Neural cell (in vitro differentiated cells): ENCODE measurements at regions not wholly inside any gene's neighbourhood (a gene's known extent, or its start where the extent isn't known, plus 50 kb on each side); places are given as distances from the start of the nearest gene placed in this dataset.

ENCODE experiments used
- H2AFZ ChIP-seq: fragments of 200-600, 300-800 bp; sonication (generic), shearing (Covaris generic); 2 replicates; pipeline ENCODE4 v1.6.0; 2014; ENCODE audit warnings: low read depth, mild to moderate bottlenecking, antibody characterized with exemption, low read length, moderate library complexity
- H3F3A ChIP-seq: fragments of 200-600 bp; shearing (Covaris generic); 2 replicates; pipeline ENCODE4 v1.6.1; 2016; ENCODE audit warnings: mild to moderate bottlenecking, moderate library complexity, mixed read lengths, antibody characterized with exemption, low read length; ENCODE audit not compliant: insufficient read depth, poor library complexity, severe bottlenecking
- H3K27ac ChIP-seq: fragments of 200-600, 300-800 bp; sonication (generic), shearing (Covaris generic); 2 replicates; pipeline ENCODE4 v1.5.1; 2014; ENCODE audit warnings: mild to moderate bottlenecking, low read length, moderate library complexity
- H3K27me3 ChIP-seq: fragments of 300-800, 200-600 bp; sonication (generic), shearing (Covaris generic); 2 replicates; pipeline ENCODE4 v1.6.0; 2014; ENCODE audit warnings: mild to moderate bottlenecking, low read depth, low read length, moderate library complexity; ENCODE audit not compliant: insufficient read depth
- H3K36me3 ChIP-seq: fragments of 300-800, 200-600 bp; sonication (generic), shearing (Covaris generic); 2 replicates; pipeline ENCODE4 v1.5.1; 2014; ENCODE audit warnings: mild to moderate bottlenecking, antibody characterized with exemption, low read length, moderate library complexity; ENCODE audit not compliant: insufficient read depth
- H3K4me2 ChIP-seq: fragments of 300-800, 200-600 bp; sonication (generic), shearing (Covaris generic); 2 replicates; pipeline ENCODE4 v1.6.0; 2014; ENCODE audit warnings: mild to moderate bottlenecking, low read length
- H3K4me3 ChIP-seq: fragments of 300-800, 200-600 bp; sonication (generic), shearing (Covaris generic); 2 replicates; pipeline ENCODE4 v1.5.1; 2014; ENCODE audit warnings: mild to moderate bottlenecking, low read length, moderate library complexity
- H3K79me2 ChIP-seq: fragments of 200-600 bp; shearing (Covaris generic); replicated peaks from 2 replicates; pipeline ENCODE4 v1.6.0; 2014; ENCODE audit warnings: mild to moderate bottlenecking, low read length, moderate library complexity; ENCODE audit not compliant: insufficient read depth
- H3K9ac ChIP-seq: fragments of 300-800, 200-600 bp; sonication (generic), shearing (Covaris generic); 2 replicates; pipeline ENCODE4 v1.6.1; 2016; ENCODE audit warnings: mild to moderate bottlenecking, low read length, mixed read lengths
- H3K9me2 ChIP-seq: fragments of 200-600 bp; shearing (Covaris generic); 2 replicates; pipeline ENCODE4 v1.6.1; 2016; ENCODE audit warnings: mild to moderate bottlenecking, low read length, mixed read lengths; ENCODE audit not compliant: insufficient read depth
- H3K9me3 ChIP-seq: fragments of 200-600, 300-800 bp; sonication (generic), shearing (Covaris generic); 2 replicates; pipeline ENCODE4 v1.6.1; 2016; ENCODE audit warnings: mild to moderate bottlenecking, mixed run types, low read length, moderate library complexity, mixed read lengths
- H4K20me1 ChIP-seq: fragments of 200-600 bp; shearing (Covaris generic); 2 replicates; pipeline ENCODE4 v1.6.1; 2016; ENCODE audit warnings: mild to moderate bottlenecking, mixed run types; ENCODE audit not compliant: insufficient read depth
- EP300 ChIP-seq: fragments of 450-650 bp; conservative IDR thresholded peaks from 2 replicates; pipeline ENCODE4 v1.6.1; 2014; ENCODE audit warnings: antibody characterized with exemption, mild to moderate bottlenecking, moderate library complexity; ENCODE audit not compliant: poor library complexity, severe bottlenecking
- EZH2 ChIP-seq: fragments of 200-600, 300-800 bp; shearing (Covaris generic), sonication (generic); IDR thresholded peaks from 2 replicates; pipeline ENCODE4 v1.6.1; 2014; ENCODE audit warnings: antibody characterized with exemption, low read length, borderline replicate concordance, mild to moderate bottlenecking; ENCODE audit not compliant: insufficient read depth, poor library complexity, severe bottlenecking
- MXI1 ChIP-seq: fragments of 450-650 bp; conservative IDR thresholded peaks from 2 replicates; pipeline ENCODE4 v1.6.1; 2014; ENCODE audit warnings: antibody characterized with exemption, mild to moderate bottlenecking; ENCODE audit not compliant: poor library complexity, severe bottlenecking
- POLR2AphosphoS5 ChIP-seq: IDR thresholded peaks from 2 replicates; pipeline ENCODE4 v1.6.1; 2012
- RAD21 ChIP-seq: fragments of 450-650 bp; conservative IDR thresholded peaks from 2 replicates; pipeline ENCODE4 v1.6.1; 2014; ENCODE audit warnings: antibody characterized with exemption, mild to moderate bottlenecking, moderate library complexity
- SMC3 ChIP-seq: fragments of 450-650 bp; conservative IDR thresholded peaks from 2 replicates; pipeline ENCODE4 v1.6.1; 2014; ENCODE audit warnings: antibody characterized with exemption, mild to moderate bottlenecking, moderate library complexity; ENCODE audit not compliant: poor library complexity
- TAF1 ChIP-seq: IDR thresholded peaks from 2 replicates; pipeline ENCODE4 v1.6.1; 2012; ENCODE audit warnings: low read depth
- TF ChIP-seq, protein P1 (sequence below): fragments of 450-650 bp; IDR thresholded peaks from 2 replicates; pipeline ENCODE4 v1.5.1; 2014; ENCODE audit warnings: antibody characterized with exemption, mild to moderate bottlenecking, moderate library complexity; ENCODE audit not compliant: poor library complexity, severe bottlenecking
- TF ChIP-seq, protein P2 (sequence below): IDR thresholded peaks from 2 replicates; pipeline ENCODE4 v1.6.1; 2012; ENCODE audit warnings: borderline replicate concordance

DNA sequence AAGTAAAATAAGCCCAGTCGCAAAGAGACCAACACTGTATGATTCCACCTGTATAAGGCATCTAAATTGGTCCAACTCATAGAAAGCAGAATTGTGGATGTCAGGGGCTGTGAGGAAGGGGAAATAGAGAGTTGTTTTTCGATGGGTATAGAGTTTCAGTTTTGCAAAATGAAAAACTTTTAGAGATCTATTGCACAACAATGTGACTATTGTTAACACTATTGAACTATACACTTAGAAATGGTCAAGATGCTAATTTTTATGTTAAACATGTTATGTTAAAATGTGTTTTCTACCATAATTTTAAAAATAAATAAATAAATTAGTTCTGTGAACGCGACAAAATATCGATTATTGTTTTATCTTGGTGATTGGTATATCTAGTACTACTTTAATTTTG, 192.4 kb downstream of the PTGER3 start:
- Histone ChIP-seq H3K27me3 (no peaks in the 10 kb centered on the region), H4K20me1 (no peaks in the 10 kb centered on the region), H3F3A (no peaks in the 10 kb centered on the region), H3K9me2 (no peaks in the 10 kb centered on the region), H3K9me3 (no peaks in the 10 kb centered on the region), H3K4me3 (no peak overlapping the region), H2AFZ (no peak overlapping the region), H3K79me2 (no peaks in the 10 kb centered on the region), H3K9ac (no peak overlapping the region), H3K27ac (no peak overlapping the region), H3K36me3 (no peaks in the 10 kb centered on the region), H3K4me2 (no peak overlapping the region)
- TF ChIP-seq, protein P1, sequence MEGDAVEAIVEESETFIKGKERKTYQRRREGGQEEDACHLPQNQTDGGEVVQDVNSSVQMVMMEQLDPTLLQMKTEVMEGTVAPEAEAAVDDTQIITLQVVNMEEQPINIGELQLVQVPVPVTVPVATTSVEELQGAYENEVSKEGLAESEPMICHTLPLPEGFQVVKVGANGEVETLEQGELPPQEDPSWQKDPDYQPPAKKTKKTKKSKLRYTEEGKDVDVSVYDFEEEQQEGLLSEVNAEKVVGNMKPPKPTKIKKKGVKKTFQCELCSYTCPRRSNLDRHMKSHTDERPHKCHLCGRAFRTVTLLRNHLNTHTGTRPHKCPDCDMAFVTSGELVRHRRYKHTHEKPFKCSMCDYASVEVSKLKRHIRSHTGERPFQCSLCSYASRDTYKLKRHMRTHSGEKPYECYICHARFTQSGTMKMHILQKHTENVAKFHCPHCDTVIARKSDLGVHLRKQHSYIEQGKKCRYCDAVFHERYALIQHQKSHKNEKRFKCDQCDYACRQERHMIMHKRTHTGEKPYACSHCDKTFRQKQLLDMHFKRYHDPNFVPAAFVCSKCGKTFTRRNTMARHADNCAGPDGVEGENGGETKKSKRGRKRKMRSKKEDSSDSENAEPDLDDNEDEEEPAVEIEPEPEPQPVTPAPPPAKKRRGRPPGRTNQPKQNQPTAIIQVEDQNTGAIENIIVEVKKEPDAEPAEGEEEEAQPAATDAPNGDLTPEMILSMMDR, result no peak
- TF ChIP-seq TAF1 (no peak), SMC3 (no peak), EP300 (no peak), POLR2AphosphoS5 (no peak), RAD21 (no peak), MXI1 (no peak), EZH2 (no peak)
- TF ChIP-seq, protein P2, sequence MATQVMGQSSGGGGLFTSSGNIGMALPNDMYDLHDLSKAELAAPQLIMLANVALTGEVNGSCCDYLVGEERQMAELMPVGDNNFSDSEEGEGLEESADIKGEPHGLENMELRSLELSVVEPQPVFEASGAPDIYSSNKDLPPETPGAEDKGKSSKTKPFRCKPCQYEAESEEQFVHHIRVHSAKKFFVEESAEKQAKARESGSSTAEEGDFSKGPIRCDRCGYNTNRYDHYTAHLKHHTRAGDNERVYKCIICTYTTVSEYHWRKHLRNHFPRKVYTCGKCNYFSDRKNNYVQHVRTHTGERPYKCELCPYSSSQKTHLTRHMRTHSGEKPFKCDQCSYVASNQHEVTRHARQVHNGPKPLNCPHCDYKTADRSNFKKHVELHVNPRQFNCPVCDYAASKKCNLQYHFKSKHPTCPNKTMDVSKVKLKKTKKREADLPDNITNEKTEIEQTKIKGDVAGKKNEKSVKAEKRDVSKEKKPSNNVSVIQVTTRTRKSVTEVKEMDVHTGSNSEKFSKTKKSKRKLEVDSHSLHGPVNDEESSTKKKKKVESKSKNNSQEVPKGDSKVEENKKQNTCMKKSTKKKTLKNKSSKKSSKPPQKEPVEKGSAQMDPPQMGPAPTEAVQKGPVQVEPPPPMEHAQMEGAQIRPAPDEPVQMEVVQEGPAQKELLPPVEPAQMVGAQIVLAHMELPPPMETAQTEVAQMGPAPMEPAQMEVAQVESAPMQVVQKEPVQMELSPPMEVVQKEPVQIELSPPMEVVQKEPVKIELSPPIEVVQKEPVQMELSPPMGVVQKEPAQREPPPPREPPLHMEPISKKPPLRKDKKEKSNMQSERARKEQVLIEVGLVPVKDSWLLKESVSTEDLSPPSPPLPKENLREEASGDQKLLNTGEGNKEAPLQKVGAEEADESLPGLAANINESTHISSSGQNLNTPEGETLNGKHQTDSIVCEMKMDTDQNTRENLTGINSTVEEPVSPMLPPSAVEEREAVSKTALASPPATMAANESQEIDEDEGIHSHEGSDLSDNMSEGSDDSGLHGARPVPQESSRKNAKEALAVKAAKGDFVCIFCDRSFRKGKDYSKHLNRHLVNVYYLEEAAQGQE, result no peak

DNA sequence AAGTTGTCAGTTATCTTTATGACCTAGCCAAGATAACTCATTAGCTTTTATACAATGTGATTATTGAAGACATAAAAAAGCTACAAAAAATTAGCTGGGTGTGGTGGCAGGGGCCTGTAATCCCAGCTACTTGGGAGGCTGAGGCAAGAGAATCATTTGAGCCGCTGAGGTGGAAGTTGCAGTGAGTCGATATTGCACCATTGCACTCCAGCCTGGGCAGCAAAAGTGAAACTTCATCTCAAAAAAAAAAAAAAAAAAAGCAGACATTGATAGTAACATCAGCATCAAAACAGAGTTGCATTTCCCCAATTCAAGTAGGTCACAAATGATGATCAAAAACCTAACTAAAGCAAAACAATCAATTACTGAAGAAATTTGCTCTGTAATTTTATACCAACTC, 191.4 kb downstream of the PTGER3 start:
- no peak overlapping the region for H3K4me3 ChIP-seq
- H3K27me3 ChIP-seq, result no peaks in the 10 kb centered on the region
- TF ChIP-seq MXI1 (no peak), TAF1 (no peak), RAD21 (no peak), EZH2 (no peak), EP300 (no peak), SMC3 (no peak), POLR2AphosphoS5 (no peak)
- TF ChIP-seq, protein P1, result no peak
- TF ChIP-seq, protein P2, result no peak
- H3K9ac ChIP-seq, result no peak overlapping the region
- no peak overlapping the region for H2AFZ ChIP-seq
- H4K20me1 ChIP-seq, result no peaks in the 10 kb centered on the region
- H3K27ac ChIP-seq, result no peak overlapping the region
- no peaks in the 10 kb centered on the region for H3F3A ChIP-seq
- H3K9me2 ChIP-seq, result no peaks in the 10 kb centered on the region
- H3K79me2 ChIP-seq, result no peaks in the 10 kb centered on the region
- no peaks in the 10 kb centered on the region for H3K9me3 ChIP-seq
- no peaks in the 10 kb centered on the region for H3K36me3 ChIP-seq
- H3K4me2 ChIP-seq, result no peak overlapping the region
